Lower lobe of right lung (tissue), 2 donors: ENCODE measurements at regions not wholly inside any gene's neighbourhood (a gene's known extent, or its start where the extent isn't known, plus 50 kb on each side); places are given as distances from the start of the nearest gene placed in this dataset.

ENCODE experiments used
- ATAC-seq, 2 donors: fragments of 200-7000 bp; cut with Tn5 transposase; one replicate each; pipeline ENCODE4 v1.9.1; 2020 to 2022; ENCODE audit warnings: mild to moderate bottlenecking in 2 of 2, moderate library complexity in 2 of 2
- DNase-seq: peaks from one replicate; pipeline ENCODE4 v3.0.0-alpha.2; 2020
- H3K27ac ChIP-seq: fragments of 200-600 bp; one replicate; pipeline ENCODE4 v1.8.0; 2022
- H3K27me3 ChIP-seq: fragments of 200-600 bp; one replicate; pipeline ENCODE4 v1.8.0; 2022; ENCODE audit warnings: low read depth
- H3K36me3 ChIP-seq: fragments of 200-600 bp; one replicate; pipeline ENCODE4 v1.8.0; 2022; ENCODE audit warnings: mild to moderate bottlenecking
- H3K4me1 ChIP-seq: fragments of 200-600 bp; one replicate; pipeline ENCODE4 v1.8.0; 2022
- H3K4me3 ChIP-seq: fragments of 200-600 bp; one replicate; pipeline ENCODE4 v1.8.0; 2022; ENCODE audit warnings: mild to moderate bottlenecking
- H3K9me3 ChIP-seq: fragments of 200-600 bp; one replicate; pipeline ENCODE4 v1.8.0; 2022
- CTCF ChIP-seq: fragments of 200-600 bp; IDR thresholded peaks from one replicate; pipeline ENCODE4 v1.8.0; 2022; ENCODE audit warnings: antibody characterized with exemption, mild to moderate bottlenecking
- intact Hi-C: fragments of 100-400 bp; cut with DNase I; formaldehyde crosslinking; loops from one replicate; pipeline ENCODE4 v1.11.0; 2022
- donor health status: DM: no; HTN: yes; CAD: no; lungs with severe emphysema.

GRCh38 chr3:104951426-104951825 is 415.3 kb upstream of the ALCAM start:
- H3K4me3 ChIP-seq, result no peak overlapping the region
- peak in 1 of 2 donors; percentile 40 for ATAC-seq

GRCh38 chr3:104952146-104952972 is 414.4 kb upstream of the ALCAM start:
- ATAC-seq, result peak; percentile 90 to 94
- H3K36me3 ChIP-seq, result no peaks in the 10 kb centered on the region
- intact Hi-C loops, result no loop called here
- no peaks in the 10 kb centered on the region for H3K4me1 ChIP-seq
- H3K27me3 ChIP-seq, result no peaks in the 10 kb centered on the region
- peak; percentile 55 for DNase-seq
- H3K4me3 ChIP-seq, result no peak overlapping the region
- H3K27ac ChIP-seq, result no peak overlapping the region
- no peaks in the 10 kb centered on the region for H3K9me3 ChIP-seq
- TF ChIP-seq CTCF, result no peak

More at GRCh38 chr3:104951426-104951825, 415.3 kb upstream of the ALCAM start:
- H3K9me3 ChIP-seq, result no peaks in the 10 kb centered on the region
- intact Hi-C loops, result no loop called here
- no peak for TF ChIP-seq CTCF
- H3K36me3 ChIP-seq, result no peaks in the 10 kb centered on the region
- no peaks in the 10 kb centered on the region for H3K27me3 ChIP-seq
- H3K27ac ChIP-seq, result no peak overlapping the region
- H3K4me1 ChIP-seq, result no peaks in the 10 kb centered on the region
- no peak for DNase-seq

- DNase-seq, result no peak
- Histone ChIP-seq H3K27ac (no peak overlapping the region), H3K4me3 (no peak overlapping the region), H3K27me3 (no peaks in the 10 kb centered on the region), H3K36me3 (no peaks in the 10 kb centered on the region), H3K4me1 (no peaks in the 10 kb centered on the region), H3K9me3 (no peaks in the 10 kb centered on the region)
- intact Hi-C loops, result no loop called here
- TF ChIP-seq CTCF, result no peak
- ATAC-seq, result peak in 1 of 2 donors; percentile 38
Observed at GRCh38 chr3:104956620-104957345, 409.9 kb upstream of the ALCAM start.

GRCh38 chr3:104960579-104960978 is 406.1 kb upstream of the ALCAM start:
- no peak overlapping the region for H3K27ac ChIP-seq
- no peaks in the 10 kb centered on the region for H3K9me3 ChIP-seq
- intact Hi-C loops, result no loop called here
- H3K4me1 ChIP-seq, result no peaks in the 10 kb centered on the region
- no peak for ATAC-seq
- TF ChIP-seq CTCF, result no peak
- no peaks in the 10 kb centered on the region for H3K27me3 ChIP-seq
- H3K4me3 ChIP-seq, result no peak overlapping the region
- H3K36me3 ChIP-seq, result no peaks in the 10 kb centered on the region
- no peak for DNase-seq

GRCh38 chr3:104961851-104962250 is 404.9 kb upstream of the ALCAM start:
- H3K4me1 ChIP-seq, result no peaks in the 10 kb centered on the region
- DNase-seq (no peak), ATAC-seq (no peak)
- H3K9me3 ChIP-seq, result no peaks in the 10 kb centered on the region
- no peaks in the 10 kb centered on the region for H3K27me3 ChIP-seq
- H3K4me3 ChIP-seq, result no peak overlapping the region
- no peaks in the 10 kb centered on the region for H3K36me3 ChIP-seq
- intact Hi-C loops, result no loop called here
- TF ChIP-seq CTCF, result no peak
- no peak overlapping the region for H3K27ac ChIP-seq
